Mesenchymal stem cell (in vitro differentiated cells and primary cell): ENCODE measurements at regions not wholly inside any gene's neighbourhood (a gene's known extent, or its start where the extent isn't known, plus 50 kb on each side); places are given as distances from the start of the nearest gene placed in this dataset.

Experiments used
- DNase-seq: peaks from one replicate; pipeline ENCODE4 v3.0.0-alpha.2; 2013
- H2AFZ ChIP-seq: one replicate; pipeline ENCODE4 v1.6.1; 2013; ENCODE audit warnings: low read depth, mild to moderate bottlenecking, control low read depth, inconsistent platforms, low read length, moderate library complexity
- H2AK5ac ChIP-seq: 2 replicates; pipeline ENCODE4 v1.6.1; 2013; ENCODE audit warnings: low read length, moderate library complexity, mild to moderate bottlenecking, inconsistent platforms; ENCODE audit not compliant: severe bottlenecking
- H2BK120ac ChIP-seq: one replicate; pipeline ENCODE4 v1.6.1; 2013; ENCODE audit warnings: low read depth, mild to moderate bottlenecking, inconsistent platforms, low read length, moderate library complexity
- H2BK12ac ChIP-seq, 2 experiments: one replicate each; pipeline ENCODE4 v1.6.1; 2013; ENCODE audit warnings: inconsistent platforms in 2 of 2, low read length in 2 of 2, mild to moderate bottlenecking in 2 of 2, moderate library complexity in 2 of 2, control low read depth in 1 of 2
- H2BK15ac ChIP-seq: one replicate; pipeline ENCODE4 v1.6.1; 2013; ENCODE audit warnings: mild to moderate bottlenecking, low read depth, inconsistent platforms; ENCODE audit not compliant: poor library complexity, severe bottlenecking
- H2BK5ac ChIP-seq: 2 replicates; pipeline ENCODE4 v1.6.1; 2013; ENCODE audit warnings: low read depth, mild to moderate bottlenecking, low read length, control low read depth, inconsistent platforms; ENCODE audit not compliant: poor library complexity, severe bottlenecking
- H3K14ac ChIP-seq, 2 experiments: one replicate each; pipeline ENCODE4 v1.6.1; 2013; ENCODE audit warnings: inconsistent platforms in 2 of 2, low read length in 2 of 2, control low read depth in 1 of 2, mild to moderate bottlenecking in 1 of 2, moderate library complexity in 1 of 2
- H3K18ac ChIP-seq, 2 experiments: one replicate each; pipeline ENCODE4 v1.6.1; 2013; ENCODE audit warnings: inconsistent platforms in 2 of 2, low read length in 2 of 2, control low read depth in 1 of 2, low read depth in 1 of 2, mild to moderate bottlenecking in 1 of 2
- H3K23ac ChIP-seq, 2 experiments: one replicate each; pipeline ENCODE4 v1.6.1; 2013; ENCODE audit warnings: inconsistent platforms in 2 of 2, low read length in 2 of 2, mild to moderate bottlenecking in 2 of 2, moderate library complexity in 2 of 2, control low read depth in 1 of 2
- H3K27ac ChIP-seq: 2 replicates; pipeline ENCODE4 v1.5.1; 2013; ENCODE audit warnings: mild to moderate bottlenecking, moderate library complexity, low read length, control low read depth, inconsistent platforms; ENCODE audit not compliant: poor library complexity, severe bottlenecking
- H3K27me3 ChIP-seq, 2 experiments: 2 replicates each; pipeline versions ENCODE4 v1.6.1 to v1.7.0; 2013; ENCODE audit warnings: low read length in 2 of 2, mild to moderate bottlenecking in 2 of 2, moderate library complexity in 2 of 2, control low read depth in 1 of 2, inconsistent platforms in 1 of 2; ENCODE audit not compliant: control insufficient read depth in 1 of 2, insufficient read depth in 1 of 2
- H3K36me3 ChIP-seq, 2 experiments: 2 replicates each; pipeline versions ENCODE4 v1.6.1 to v1.7.0; 2013; ENCODE audit warnings: low read length in 2 of 2, control low read depth in 1 of 2, inconsistent platforms in 1 of 2, low read depth in 1 of 2, mild to moderate bottlenecking in 1 of 2; ENCODE audit not compliant: insufficient read depth in 2 of 2, control insufficient read depth in 1 of 2
- H3K4ac ChIP-seq, 2 experiments: one replicate each; pipeline ENCODE4 v1.6.1; 2013; ENCODE audit warnings: inconsistent platforms in 2 of 2, low read length in 2 of 2, mild to moderate bottlenecking in 2 of 2, moderate library complexity in 2 of 2, control low read depth in 1 of 2, low read depth in 1 of 2
- H3K4me1 ChIP-seq: 2 replicates; pipeline ENCODE4 v1.6.1; 2013; ENCODE audit warnings: low read depth, low read length, control low read depth; ENCODE audit not compliant: control insufficient read depth, insufficient read depth
- H3K4me2 ChIP-seq: 2 replicates; pipeline ENCODE4 v1.6.1; 2013; ENCODE audit warnings: low read length, mild to moderate bottlenecking, inconsistent platforms; ENCODE audit not compliant: poor library complexity, severe bottlenecking
- H3K4me3 ChIP-seq, 2 experiments: 2 replicates each; pipeline versions ENCODE4 v1.5.1 to v1.7.0; 2013; ENCODE audit warnings: low read length in 2 of 2, mild to moderate bottlenecking in 2 of 2, control low read depth in 1 of 2, low read depth in 1 of 2; ENCODE audit not compliant: insufficient read depth in 1 of 2
- H3K79me1 ChIP-seq: replicated peaks from 2 replicates; pipeline ENCODE4 v1.6.1; 2013; ENCODE audit warnings: mild to moderate bottlenecking, control low read depth, low read length, inconsistent platforms; ENCODE audit not compliant: poor library complexity, severe bottlenecking
- H3K9ac ChIP-seq: 2 replicates; pipeline ENCODE4 v1.7.0; 2013; ENCODE audit warnings: mild to moderate bottlenecking, low read length, moderate library complexity
- H3K9me3 ChIP-seq: 2 replicates; pipeline ENCODE4 v1.7.0; 2013; ENCODE audit warnings: mild to moderate bottlenecking, low read length; ENCODE audit not compliant: control insufficient read depth
- H4K8ac ChIP-seq: one replicate; pipeline ENCODE4 v1.6.1; 2013; ENCODE audit warnings: inconsistent platforms, mild to moderate bottlenecking, low read length, moderate library complexity
- H4K91ac ChIP-seq: one replicate; pipeline ENCODE4 v1.6.1; 2013; ENCODE audit warnings: mild to moderate bottlenecking, low read length, inconsistent platforms
- WGBS: methylation state at CpG from one replicate; pipeline ENCODE4 v1.1.7; 2013; ENCODE audit warnings: mixed read lengths; 5-methylcytosine and 5-hydroxymethylcytosine counted together

DNA sequence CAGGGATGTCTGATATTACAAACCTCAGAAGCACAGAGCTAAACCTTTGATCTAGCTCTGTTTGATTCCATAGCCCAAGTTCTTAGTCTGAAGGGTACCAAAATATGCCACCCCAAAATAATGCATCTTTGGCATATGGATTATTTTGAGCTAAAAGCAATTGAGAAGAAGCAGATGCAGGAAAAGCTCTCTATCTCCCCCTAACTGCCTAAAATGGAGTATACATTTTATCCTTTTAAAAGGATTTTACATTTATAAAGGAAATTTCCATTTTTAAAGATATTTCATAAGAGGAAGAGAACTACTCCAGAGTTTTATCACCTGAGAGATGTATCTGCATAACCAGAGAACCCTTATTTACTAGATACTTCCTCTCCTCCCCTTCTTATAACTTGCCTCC, 158.7 kb downstream of the ZNF674 start:
- Histone ChIP-seq H3K23ac (no peak overlapping the region), H3K4me1 (no peaks in the 10 kb centered on the region), H2BK5ac (no peak overlapping the region), H3K79me1 (no peaks in the 10 kb centered on the region), H2AK5ac (no peak overlapping the region), H3K4me2 (no peak overlapping the region), H4K8ac (no peak overlapping the region), H4K91ac (no peak overlapping the region), H3K27me3 (peaks cover 0 to 38% of the 10 kb centered on the region in 2 experiments), H3K4me3 (no peak overlapping the region), H3K14ac (no peak overlapping the region), H3K4ac (no peak overlapping the region), H3K18ac (no peak overlapping the region), H3K9ac (no peak overlapping the region), H3K9me3 (peaks cover 11% of the 10 kb centered on the region), H3K36me3 (no peaks in the 10 kb centered on the region), H2BK12ac (no peak overlapping the region), H2BK15ac (no peak overlapping the region), H3K27ac (no peak overlapping the region), H2BK120ac (no peak overlapping the region), H2AFZ (no peak overlapping the region)
- DNase-seq: no peak

DNA sequence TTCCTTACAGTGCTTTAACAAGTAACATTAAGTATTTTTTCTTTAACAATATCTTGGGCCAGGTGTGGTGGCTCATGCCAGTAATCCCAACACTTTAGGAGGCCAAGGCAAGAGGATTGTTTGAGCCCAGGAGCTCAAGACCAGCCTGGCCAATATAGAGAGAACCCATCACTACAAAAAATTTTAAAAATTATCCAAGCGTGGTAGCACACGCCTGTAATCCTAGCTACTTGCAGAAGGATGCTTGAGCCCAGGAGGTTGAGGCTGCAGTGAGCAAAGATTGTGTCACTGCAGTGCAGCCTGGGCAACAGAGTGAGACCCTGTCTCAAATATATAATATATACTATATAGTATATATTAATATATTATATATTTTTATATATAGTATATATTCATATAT, 162.2 kb downstream of the ZNF674 start:
- Histone ChIP-seq H3K4me2 (no peak overlapping the region), H2AFZ (no peak overlapping the region), H3K9me3 (no peaks in the 10 kb centered on the region), H3K79me1 (no peaks in the 10 kb centered on the region), H3K23ac (no peak overlapping the region), H3K14ac (no peak overlapping the region), H3K4me1 (no peaks in the 10 kb centered on the region), H2BK120ac (no peak overlapping the region), H2BK12ac (no peak overlapping the region), H4K91ac (no peak overlapping the region), H3K18ac (no peak overlapping the region), H3K27me3 (peaks cover 0 to 34% of the 10 kb centered on the region in 2 experiments), H3K4me3 (no peak overlapping the region), H4K8ac (no peak overlapping the region), H3K9ac (no peak overlapping the region), H2BK15ac (no peak overlapping the region), H3K4ac (no peak overlapping the region), H3K36me3 (no peaks in the 10 kb centered on the region), H3K27ac (no peak overlapping the region), H2BK5ac (no peak overlapping the region), H2AK5ac (no peak overlapping the region)
- no CpG with 5 or more reads among the region's 2 CpGs for WGBS
- no peak for DNase-seq

DNA sequence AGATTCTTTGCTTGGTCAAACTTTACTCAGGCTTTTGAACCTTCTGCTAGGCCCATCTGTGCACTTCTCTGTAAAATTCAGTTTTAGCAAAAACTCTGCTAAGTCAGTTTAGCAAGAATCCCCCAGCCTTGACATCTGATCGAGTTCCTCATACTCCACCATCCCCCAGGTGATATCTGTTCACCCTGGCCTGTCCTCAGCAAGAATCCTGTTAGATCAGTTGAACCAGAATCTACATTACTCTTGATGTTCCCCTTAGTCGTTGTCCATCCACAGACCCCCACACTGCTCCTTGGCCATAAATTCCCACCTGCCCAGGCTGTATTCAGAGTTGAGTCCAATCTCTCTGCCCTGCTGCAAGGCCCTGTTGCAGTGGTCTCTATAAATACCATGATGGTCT, 162.6 kb downstream of the ZNF674 start:
- Histone ChIP-seq H4K8ac (no peak overlapping the region), H3K23ac (no peak overlapping the region), H2BK12ac (no peak overlapping the region), H3K9me3 (no peaks in the 10 kb centered on the region), H4K91ac (no peak overlapping the region), H2AK5ac (no peak overlapping the region), H2BK120ac (no peak overlapping the region), H3K4ac (no peak overlapping the region), H2BK5ac (no peak overlapping the region), H3K14ac (no peak overlapping the region), H3K27ac (no peak overlapping the region), H2AFZ (no peak overlapping the region), H3K18ac (no peak overlapping the region), H3K9ac (no peak overlapping the region), H3K36me3 (no peaks in the 10 kb centered on the region), H2BK15ac (no peak overlapping the region), H3K4me3 (no peak overlapping the region), H3K27me3 (peaks cover 0 to 34% of the 10 kb centered on the region in 2 experiments), H3K4me2 (no peak overlapping the region), H3K4me1 (no peaks in the 10 kb centered on the region), H3K79me1 (no peaks in the 10 kb centered on the region)
- 100% methylated on average over 1 of the region's 2 CpGs for WGBS
- no peak for DNase-seq

DNA sequence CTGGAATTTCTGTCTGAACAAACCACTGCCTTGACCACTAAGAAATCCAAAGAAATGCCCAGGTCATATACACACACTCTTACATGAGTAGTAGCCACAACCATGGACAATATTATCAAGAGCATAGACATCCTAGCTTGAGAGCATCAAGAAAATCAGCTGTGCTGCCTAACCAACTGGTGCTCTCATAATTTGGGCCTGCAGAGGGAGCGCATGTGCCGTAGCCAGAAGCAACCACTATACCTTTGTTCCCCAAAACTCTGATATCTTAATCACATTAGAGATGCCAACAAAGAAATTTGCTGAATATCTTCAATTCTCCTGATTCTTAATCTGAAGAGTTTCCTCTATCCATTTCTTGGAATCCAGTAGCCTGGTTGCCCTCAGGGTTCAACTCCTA, 163.6 kb downstream of the ZNF674 start:
- H3K27ac ChIP-seq: no peak overlapping the region
- H3K14ac ChIP-seq: no peak overlapping the region
- no peak overlapping the region for H2AFZ ChIP-seq
- H4K8ac ChIP-seq: no peak overlapping the region
- H3K4me3 ChIP-seq: no peak overlapping the region
- H3K79me1 ChIP-seq: no peaks in the 10 kb centered on the region
- H3K36me3 ChIP-seq: no peaks in the 10 kb centered on the region
- DNase-seq: peak; percentile 10
- H4K91ac ChIP-seq: no peak overlapping the region
- no peak overlapping the region for H3K18ac ChIP-seq
- H2BK15ac ChIP-seq: no peak overlapping the region
- H2BK12ac ChIP-seq: no peak overlapping the region
- no peak overlapping the region for H3K4me2 ChIP-seq
- no peaks in the 10 kb centered on the region for H3K9me3 ChIP-seq
- no peak overlapping the region for H2AK5ac ChIP-seq
- H3K4me1 ChIP-seq: no peaks in the 10 kb centered on the region
- WGBS: 66% methylated on average over 2 of the region's 2 CpGs
- peaks cover 0 to 28% of the 10 kb centered on the region in 2 experiments for H3K27me3 ChIP-seq
- no peak overlapping the region for H2BK120ac ChIP-seq
- H3K9ac ChIP-seq: no peak overlapping the region
- no peak overlapping the region for H2BK5ac ChIP-seq
- H3K23ac ChIP-seq: no peak overlapping the region
- H3K4ac ChIP-seq: no peak overlapping the region
